Fibroblast of skin of left biceps (primary cell): ENCODE measurements at regions not wholly inside any gene's neighbourhood (a gene's known extent, or its start where the extent isn't known, plus 50 kb on each side); places are given as distances from the start of the nearest gene placed in this dataset.

ENCODE experiments used
- DNase-seq, 2 experiments: peaks; one replicate each; pipeline ENCODE4 v3.0.0-alpha.2; 2013; ENCODE audit warnings: low read depth in 2 of 2

DNA sequence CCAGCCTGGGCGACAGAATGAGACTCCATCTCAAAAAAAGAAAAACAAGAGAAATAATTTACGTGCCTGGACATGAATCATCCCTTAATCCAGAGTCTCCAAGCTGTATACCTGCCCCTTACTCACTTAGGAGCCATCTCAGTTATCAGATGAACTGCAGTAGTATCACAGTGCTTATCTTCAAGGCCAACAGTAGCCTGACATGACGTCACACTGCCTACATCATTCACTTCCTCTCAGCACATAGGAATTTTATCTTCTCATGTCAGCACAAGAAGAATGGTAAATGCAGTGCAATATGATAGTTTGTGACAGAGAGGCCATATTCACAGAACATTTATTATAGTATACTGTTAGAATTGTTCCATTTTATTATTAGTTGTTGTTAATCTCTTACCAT, 216.6 kb downstream of the SS18 start:
- DNase-seq = no peak

GRCh38 chr18:25866331-25866730, 224.1 kb downstream of the SS18 start:
- DNase-seq = no peak

DNA sequence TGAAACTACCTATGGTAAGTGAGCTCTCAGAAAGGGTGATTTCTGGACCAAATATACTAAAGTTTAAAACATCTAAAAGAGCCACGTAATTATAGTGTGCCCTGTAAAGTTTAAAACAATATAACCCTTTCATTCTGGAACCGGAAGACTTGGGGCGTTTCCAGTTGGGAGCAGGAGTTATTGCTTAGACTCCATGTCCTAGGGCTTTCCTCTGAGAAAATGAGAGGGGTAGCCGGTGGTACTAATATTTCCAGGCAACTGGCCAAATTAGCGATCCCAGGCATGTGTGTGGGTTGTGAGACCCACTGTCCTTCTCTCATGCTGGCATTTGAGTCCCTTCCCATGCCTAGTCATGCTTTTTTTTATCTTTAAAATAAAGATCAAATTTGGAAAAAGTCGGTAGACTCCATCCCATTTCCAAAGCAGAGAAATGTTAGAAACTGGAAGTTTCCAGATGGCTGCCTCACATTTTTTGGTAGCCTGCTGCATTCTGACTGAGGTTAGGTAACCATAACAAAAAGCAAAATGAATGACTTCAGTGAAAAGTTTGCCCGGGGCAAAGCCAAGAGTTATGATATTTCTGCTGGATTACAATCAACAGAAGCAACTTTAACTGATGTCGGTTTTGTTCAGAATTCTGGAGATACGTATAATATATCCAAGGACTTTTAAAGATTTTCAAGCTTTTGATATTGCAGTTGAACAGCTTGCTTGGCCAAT, 227.4 kb downstream of the SS18 start:
- no peak for DNase-seq

DNA sequence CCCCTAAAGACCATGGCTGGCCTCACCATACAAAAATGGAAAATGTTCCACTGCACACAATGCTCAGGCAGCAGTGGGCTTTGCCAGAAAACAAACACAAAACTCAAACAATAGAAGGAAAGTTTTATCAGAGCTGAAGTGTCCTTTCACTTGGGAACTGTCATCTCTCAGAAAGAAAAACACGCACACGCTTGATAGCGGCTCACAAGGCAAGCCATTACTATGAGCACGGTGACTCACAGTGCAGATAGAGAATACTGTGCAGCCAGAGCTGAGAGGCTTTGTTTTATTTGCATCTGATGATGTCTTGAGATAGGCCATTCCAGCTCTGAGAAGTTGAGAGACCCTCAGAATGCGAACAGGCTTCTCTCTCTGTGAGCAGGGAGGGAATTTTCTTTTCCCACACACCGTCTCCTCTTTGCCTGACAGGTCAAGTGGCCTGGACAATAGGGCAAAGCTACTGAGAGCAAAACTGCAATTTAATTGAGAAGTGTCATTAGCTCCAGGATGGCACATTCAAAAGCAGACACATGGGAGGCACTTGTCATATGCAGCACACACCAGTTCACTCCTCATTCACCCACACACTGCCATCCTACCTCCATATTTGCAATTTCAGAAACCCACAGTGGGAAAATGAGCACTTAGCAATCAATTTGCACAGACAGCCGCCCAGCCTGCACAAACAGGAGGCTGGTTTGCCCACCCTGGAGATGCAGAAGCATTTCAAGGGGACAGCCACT, 236.6 kb downstream of the SS18 start:
- DNase-seq = no peak

DNA sequence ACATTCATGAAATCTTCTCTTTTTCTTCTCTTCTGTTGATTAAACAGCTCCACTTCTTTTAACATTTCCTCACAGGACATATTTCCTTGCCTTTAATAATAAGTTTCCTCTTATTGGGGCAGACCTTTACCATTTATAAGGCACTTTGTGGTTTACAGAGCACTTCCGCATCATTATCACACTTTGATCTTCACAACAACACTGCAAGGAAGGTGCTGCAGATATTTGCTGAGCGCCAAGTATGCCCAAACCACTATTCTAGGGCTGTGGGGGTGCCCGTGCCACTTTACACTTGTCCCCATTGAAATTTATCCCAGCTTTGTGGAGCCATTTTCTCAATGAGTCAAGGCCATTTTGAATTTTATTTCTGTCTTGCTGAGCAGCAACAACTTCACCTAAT, 246.6 kb downstream of the SS18 start:
- no peak for DNase-seq

- no peak for DNase-seq
These were observed 247.7 kb downstream of the SS18 start for GRCh38 chr18:25842665-25843064.

- DNase-seq = no peak
These were observed 256.4 kb downstream of the SS18 start for GRCh38 chr18:25834061-25834460.

DNA sequence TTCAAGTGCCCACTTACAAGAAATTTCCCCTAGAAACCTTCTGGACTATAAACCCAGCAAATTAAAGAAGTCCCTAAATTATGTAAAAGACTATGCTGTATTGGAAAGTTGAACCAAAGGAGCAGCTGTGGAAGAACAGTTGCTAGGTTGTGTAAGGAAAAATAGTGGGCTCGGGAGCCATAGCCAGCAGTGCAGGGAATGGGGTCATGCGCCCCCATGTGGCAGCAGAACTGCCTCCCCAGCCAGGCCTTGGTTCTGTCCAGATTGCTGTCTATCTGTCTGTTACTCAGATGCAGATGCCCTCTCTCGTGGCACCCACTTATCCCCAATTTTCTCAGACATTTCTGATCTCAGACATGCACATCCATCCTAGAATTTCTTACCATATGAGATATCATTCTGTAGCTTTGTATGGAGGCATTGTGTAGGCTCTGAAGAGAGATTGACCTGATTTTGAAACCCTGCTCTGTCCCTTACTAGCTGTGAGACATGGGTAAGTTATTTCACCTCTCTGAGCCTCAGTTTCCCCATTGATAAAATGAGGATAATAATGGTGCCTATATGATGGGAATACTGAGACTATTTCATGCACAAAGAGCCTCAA, 258.3 kb downstream of the SS18 start:
- peak; percentile 40 to 41 for DNase-seq

DNA sequence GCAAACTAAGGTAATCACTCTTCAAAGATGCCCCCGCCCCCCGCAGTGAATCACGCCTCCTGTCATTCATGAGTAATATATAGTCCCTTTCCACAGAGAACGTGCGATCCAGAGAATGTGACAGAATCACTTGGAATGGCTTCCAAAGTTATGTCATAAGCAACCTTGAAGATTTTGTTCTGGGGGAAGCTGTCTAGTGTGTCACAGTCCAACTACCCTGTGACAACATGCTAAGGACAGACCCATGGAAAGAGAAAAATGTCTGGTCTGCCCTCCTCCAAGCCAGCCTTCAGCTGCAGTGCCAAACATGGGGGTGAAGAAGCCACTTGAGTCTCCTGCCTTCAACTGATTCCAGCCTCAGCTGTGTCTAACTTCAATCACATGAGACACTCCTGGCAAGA, 259.1 kb downstream of the SS18 start:
- no peak for DNase-seq

DNA sequence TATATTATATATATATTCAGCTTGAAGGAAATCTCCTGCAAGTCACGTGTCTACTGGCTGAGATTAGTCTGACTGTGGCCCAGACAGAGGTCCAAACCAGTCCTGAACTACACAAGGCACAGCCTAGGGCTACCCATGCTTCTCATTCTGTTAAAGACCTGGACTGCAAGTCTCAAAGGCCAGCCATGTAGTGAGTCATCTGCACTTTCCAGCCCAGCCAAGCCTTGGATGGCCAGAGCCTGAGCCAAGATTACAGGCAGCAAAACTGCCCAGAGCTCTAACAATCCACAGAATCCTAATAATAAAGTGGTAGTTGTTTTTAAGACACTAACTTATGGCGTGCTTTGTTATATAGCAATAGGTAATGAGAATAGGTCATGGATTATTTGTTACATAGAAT, 259.6 kb downstream of the SS18 start:
- no peak for DNase-seq

DNA sequence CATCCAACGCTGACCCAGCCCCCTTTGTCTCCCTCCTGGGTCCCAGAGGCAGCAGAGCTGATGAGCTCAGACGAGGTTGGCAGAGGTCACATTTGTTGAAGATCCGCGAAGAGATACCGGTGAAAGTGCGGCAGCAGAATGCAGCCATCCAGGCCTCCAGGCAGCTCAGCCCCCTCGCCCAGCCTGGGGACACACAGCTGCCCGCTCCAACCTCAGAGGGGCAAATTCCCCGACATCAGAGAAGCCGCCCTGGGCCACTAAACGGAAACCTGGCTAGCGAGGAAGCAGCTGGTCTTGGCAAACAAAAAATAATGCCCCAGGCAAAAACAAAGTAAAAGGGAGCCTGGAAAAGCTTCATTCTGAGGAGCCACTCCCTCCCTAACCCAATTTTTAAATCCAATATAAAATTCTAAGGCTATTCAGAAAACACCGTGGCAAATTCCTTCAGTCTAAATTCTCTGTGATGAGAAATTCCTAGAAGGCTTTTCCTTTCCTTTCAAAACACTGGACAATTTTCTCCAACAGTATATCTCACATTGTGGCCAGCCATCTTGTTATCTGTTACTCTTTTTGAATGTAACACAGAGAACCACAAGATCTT, 262.4 kb downstream of the SS18 start:
- DNase-seq = peak in 1 of 2 experiments; percentile 21

- peak; percentile 18 to 22 for DNase-seq
These were observed 263.2 kb downstream of the SS18 start for GRCh38 chr18:25827228-25827627.

- no peak for DNase-seq
These were observed 263.6 kb downstream of the SS18 start for GRCh38 chr18:25826823-25827222.

- DNase-seq = no peak
These were observed 264.2 kb downstream of the SS18 start for GRCh38 chr18:25825979-25826776.

DNA sequence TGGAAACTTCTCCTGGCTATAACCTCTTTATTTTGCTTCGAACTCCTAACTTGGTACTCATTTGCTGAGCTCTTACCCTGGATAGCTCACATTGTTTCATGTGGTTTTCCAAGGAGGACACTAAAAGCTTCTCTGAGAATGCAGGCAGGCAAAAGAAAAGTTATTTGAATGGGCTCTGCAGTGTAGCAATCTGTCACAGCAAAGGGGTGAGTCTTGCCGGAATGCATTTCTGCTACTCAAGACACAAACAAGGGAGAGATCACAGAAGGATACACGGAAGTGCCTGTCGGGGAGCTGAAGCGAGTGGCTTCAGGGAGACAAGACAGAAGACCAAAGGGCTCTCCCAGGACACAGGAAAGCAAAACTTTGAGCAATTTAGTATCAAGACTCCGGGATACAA, 265.4 kb downstream of the SS18 start:
- DNase-seq = no peak

- DNase-seq = no peak
These were observed 270.6 kb downstream of the SS18 start for GRCh38 chr18:25819746-25820363.

DNA sequence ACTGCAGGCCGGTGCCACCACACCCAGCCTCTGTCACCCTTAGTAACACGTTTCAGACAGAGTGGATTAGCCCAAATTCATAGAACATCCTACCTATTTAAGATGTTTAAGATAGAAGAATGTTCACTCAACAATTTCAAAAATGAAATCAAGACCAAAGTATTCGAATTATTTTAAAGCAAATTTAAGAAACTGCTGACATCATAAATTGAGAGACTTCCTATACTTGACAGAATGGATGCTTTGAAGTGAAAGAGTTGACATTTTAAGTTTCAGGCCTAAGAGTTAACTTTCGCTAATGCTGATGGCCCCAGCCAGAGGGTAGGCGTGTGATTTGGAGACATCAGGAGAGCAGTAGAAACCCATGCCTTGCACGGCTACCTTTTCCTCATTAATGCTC, 271.9 kb downstream of the SS18 start:
- DNase-seq = no peak

DNA sequence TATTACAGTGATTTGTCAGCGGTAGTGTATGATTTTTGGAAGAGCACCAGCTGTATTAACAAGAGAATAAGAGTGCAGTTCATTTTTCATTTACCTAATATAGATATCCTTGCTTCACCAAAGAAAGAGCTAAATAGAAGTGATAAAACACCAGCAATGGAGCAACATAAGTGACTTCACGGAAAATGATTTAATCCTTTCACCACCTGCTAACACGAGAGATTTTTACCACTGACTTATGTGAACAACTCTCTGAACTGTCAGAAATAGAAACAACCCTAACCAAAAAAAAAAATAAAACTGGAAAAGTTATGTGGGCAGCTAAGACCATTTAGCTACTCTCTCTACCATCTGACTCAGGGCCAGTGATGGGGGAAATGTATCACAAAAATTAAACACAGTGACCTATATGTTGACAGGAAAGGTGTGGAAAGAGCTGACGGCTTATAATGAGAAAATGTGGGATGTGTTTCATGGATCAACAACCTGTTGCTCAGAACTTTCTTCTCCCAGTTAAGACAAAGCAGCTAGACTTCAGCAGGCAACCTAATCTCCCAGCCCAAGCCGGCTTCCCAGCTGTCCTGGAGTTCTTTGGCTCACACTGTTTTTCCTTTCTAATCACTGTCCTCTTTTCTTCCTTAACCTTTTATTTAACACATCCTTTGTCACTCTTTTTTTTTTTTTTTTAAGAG, 272.7 kb downstream of the SS18 start:
- DNase-seq = peak; percentile 42 to 57

DNA sequence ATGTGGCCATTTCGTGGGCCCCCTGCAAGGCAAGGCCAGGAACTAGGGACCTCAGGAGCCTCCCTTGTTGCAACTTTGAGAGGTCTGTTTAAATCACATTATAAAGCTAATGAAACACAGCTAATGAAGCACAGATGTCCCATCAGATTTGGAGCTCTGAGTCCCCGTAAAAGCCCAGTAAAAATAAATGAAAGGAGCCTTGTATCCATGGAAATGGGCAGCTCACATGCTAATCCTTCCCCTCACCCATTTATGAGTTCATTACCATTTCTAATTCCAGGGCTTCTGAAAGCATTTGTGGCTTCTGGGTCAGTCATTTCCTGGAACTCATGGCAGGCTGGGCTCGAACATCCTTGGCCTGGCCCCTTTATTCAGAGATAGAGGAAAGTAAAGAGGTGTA, 274.8 kb downstream of the SS18 start:
- DNase-seq = peak; percentile 51 to 63

GRCh38 chr18:25814841-25815458, 275.5 kb downstream of the SS18 start:
- no peak for DNase-seq
